Stimulated activated CD8-positive, alpha-beta memory T cell treated with anti-CD3 and anti-CD28 coated beads, Interleukin-12 subunit alpha, Interleukin-12 subunit beta, amount 100 ng/mL, for 24 hours (primary cell): ENCODE measurements at regions not wholly inside any gene's neighbourhood (a gene's known extent, or its start where the extent isn't known, plus 50 kb on each side); places are given as distances from the start of the nearest gene placed in this dataset.

Source experiments
- DNase-seq: peaks from one replicate; pipeline ENCODE4 v3.0.0-alpha.2; 2020; ENCODE audit errors: extremely low read depth

- DNase-seq: no peak
Observed at GRCh38 chr13:40189898-40190630, 476.4 kb downstream of the FOXO1 start.

- no peak for DNase-seq
Observed at GRCh38 chr13:40190641-40191100, 475.8 kb downstream of the FOXO1 start.

- DNase-seq: no peak
Observed at GRCh38 chr13:40191186-40191980, 475.1 kb downstream of the FOXO1 start.

- DNase-seq: no peak
Observed at GRCh38 chr13:40192452-40192851, 474.0 kb downstream of the FOXO1 start.

GRCh38 chr13:40192858-40193257, 473.6 kb downstream of the FOXO1 start:
- no peak for DNase-seq

- DNase-seq: no peak
Observed at GRCh38 chr13:40193286-40194223, 472.9 kb downstream of the FOXO1 start.

GRCh38 chr13:40194224-40194806, 472.1 kb downstream of the FOXO1 start:
- no peak for DNase-seq

- DNase-seq: no peak
Observed at GRCh38 chr13:40197049-40197448, 469.4 kb downstream of the FOXO1 start.

GRCh38 chr13:40197936-40198595, 468.4 kb downstream of the FOXO1 start:
- DNase-seq: no peak

GRCh38 chr13:40200273-40200978, 466.0 kb downstream of the FOXO1 start:
- DNase-seq: no peak

GRCh38 chr13:40204246-40204645, 462.2 kb downstream of the FOXO1 start:
- no peak for DNase-seq

- DNase-seq: no peak
Observed at GRCh38 chr13:40205771-40206240, 460.6 kb downstream of the FOXO1 start.

- DNase-seq: no peak
Observed at GRCh38 chr13:40206241-40207000, 460.0 kb downstream of the FOXO1 start.

GRCh38 chr13:40207001-40207478, 459.4 kb downstream of the FOXO1 start:
- no peak for DNase-seq

GRCh38 chr13:40208517-40208916, 457.9 kb downstream of the FOXO1 start:
- no peak for DNase-seq

GRCh38 chr13:40210865-40211585, 455.4 kb downstream of the FOXO1 start:
- no peak for DNase-seq

- no peak for DNase-seq
Observed at GRCh38 chr13:40211586-40211968, 454.9 kb downstream of the FOXO1 start.

- no peak for DNase-seq
Observed at GRCh38 chr13:40213779-40214178, 452.7 kb downstream of the FOXO1 start.

- DNase-seq: no peak
Observed at GRCh38 chr13:40215311-40215710, 451.1 kb downstream of the FOXO1 start.
